ENCODE measurements at regions not wholly inside any gene's neighbourhood (a gene's known extent, or its start where the extent isn't known, plus 50 kb on each side); places are given as distances from the start of the nearest gene placed in this dataset.

- no peak for DNase-seq
Observed at GRCh38 chr12:91327131-91327530, 144.5 kb upstream of the DCN start.

GRCh38 chr12:91326058-91327027 lies 143.7 kb upstream of the DCN start:
- peak; percentile 16 to 56 for DNase-seq

GRCh38 chr12:91320999-91321398 lies 138.4 kb upstream of the DCN start:
- no peak for DNase-seq

- no peak for DNase-seq
Observed at GRCh38 chr12:91319071-91319760, 136.6 kb upstream of the DCN start.

GRCh38 chr12:91317306-91317705 lies 134.7 kb upstream of the DCN start:
- DNase-seq: no peak

- DNase-seq: no peak
Observed at GRCh38 chr12:91316907-91317269, 134.3 kb upstream of the DCN start.

- DNase-seq: no peak
Observed at GRCh38 chr12:91316161-91316906, 133.7 kb upstream of the DCN start.

GRCh38 chr12:91311081-91311480 lies 128.5 kb upstream of the DCN start:
- DNase-seq: no peak

GRCh38 chr12:91309450-91309849 lies 126.8 kb upstream of the DCN start:
- no peak for DNase-seq

- no peak for DNase-seq
Observed at GRCh38 chr12:91307957-91308670, 125.5 kb upstream of the DCN start.

GRCh38 chr12:91290354-91290753 lies 107.7 kb upstream of the DCN start:
- DNase-seq: no peak

GRCh38 chr12:91289906-91290305 lies 107.3 kb upstream of the DCN start:
- DNase-seq: no peak

- DNase-seq: no peak
Observed at GRCh38 chr12:91289072-91289471, 106.5 kb upstream of the DCN start.

GRCh38 chr12:91287753-91288152 lies 105.1 kb upstream of the DCN start:
- DNase-seq: no peak

- no peak for DNase-seq
Observed at GRCh38 chr12:91278126-91278525, 95.5 kb upstream of the DCN start.

- DNase-seq: no peak
Observed at GRCh38 chr12:91276509-91276908, 93.9 kb upstream of the DCN start.

- DNase-seq: no peak
Observed at GRCh38 chr12:91275321-91275720, 92.7 kb upstream of the DCN start.

GRCh38 chr12:91274916-91275315 lies 92.3 kb upstream of the DCN start:
- no peak for DNase-seq

- no peak for DNase-seq
Observed at GRCh38 chr12:91273560-91273959, 90.9 kb upstream of the DCN start.

- no peak for DNase-seq
Observed at GRCh38 chr12:91272461-91273063, 89.9 kb upstream of the DCN start.

GRCh38 chr12:91271185-91271584 lies 88.6 kb upstream of the DCN start:
- no peak for DNase-seq

GRCh38 chr12:91267039-91267438 lies 84.4 kb upstream of the DCN start:
- DNase-seq: no peak

Data from stimulated activated CD4-positive, alpha-beta T cell treated with anti-CD3 and anti-CD28 coated beads, Interleukin-2, amount 100 ng/mL, for 24 hours (primary cell).